Mesendoderm (in vitro differentiated cells): ENCODE measurements at regions not wholly inside any gene's neighbourhood (a gene's known extent, or its start where the extent isn't known, plus 50 kb on each side); places are given as distances from the start of the nearest gene placed in this dataset.
"Not testable (repeated sequence)": the region's sequence is repeated elsewhere in the genome, so short reads cannot be mapped to it uniquely, and the experiment has no call there.

Experiments used
- DNase-seq: peaks from one replicate; pipeline ENCODE4 v3.0.0; 2013
- H2AK5ac ChIP-seq: 2 replicates; pipeline ENCODE4 v1.6.1; 2013; ENCODE audit warnings: low read length, inconsistent platforms
- H2BK120ac ChIP-seq: 2 replicates; pipeline ENCODE4 v1.6.1; 2013; ENCODE audit warnings: low read depth, mild to moderate bottlenecking, low read length, moderate library complexity, mixed read lengths
- H2BK15ac ChIP-seq: replicated peaks from 2 replicates; pipeline ENCODE4 v1.6.1; 2013; ENCODE audit warnings: low read depth, mild to moderate bottlenecking, moderate library complexity
- H2BK5ac ChIP-seq: 2 replicates; pipeline ENCODE4 v1.6.1; 2013; ENCODE audit warnings: low read length, inconsistent platforms
- H3K18ac ChIP-seq: 2 replicates; pipeline ENCODE4 v1.6.1; 2013; ENCODE audit warnings: mild to moderate bottlenecking, low read length, mixed read lengths
- H3K23ac ChIP-seq: one replicate; pipeline ENCODE4 v1.6.1; 2013; ENCODE audit warnings: low read length
- H3K27ac ChIP-seq: 2 replicates; pipeline ENCODE4 v1.5.1; 2013; ENCODE audit warnings: low read depth, mild to moderate bottlenecking, inconsistent platforms, low read length, moderate library complexity
- H3K27me3 ChIP-seq: 2 replicates; pipeline ENCODE4 v1.6.1; 2013; ENCODE audit warnings: low read length, control low read depth, mild to moderate bottlenecking, inconsistent platforms; ENCODE audit not compliant: insufficient read depth, poor library complexity
- H3K36me3 ChIP-seq: 2 replicates; pipeline ENCODE4 v1.6.1; 2013; ENCODE audit warnings: low read length, inconsistent platforms; ENCODE audit not compliant: control insufficient read depth, insufficient read depth
- H3K4ac ChIP-seq: one replicate; pipeline ENCODE4 v1.6.1; 2013; ENCODE audit warnings: low read depth, mild to moderate bottlenecking, low read length, moderate library complexity
- H3K4me1 ChIP-seq: 2 replicates; pipeline ENCODE4 v1.6.1; 2013; ENCODE audit warnings: low read depth, low read length, inconsistent platforms; ENCODE audit not compliant: control insufficient read depth
- H3K4me2 ChIP-seq: 2 replicates; pipeline ENCODE4 v1.6.1; 2013; ENCODE audit warnings: low read length
- H3K4me3 ChIP-seq: 2 replicates; pipeline ENCODE4 v1.5.1; 2013; ENCODE audit warnings: mild to moderate bottlenecking, low read length
- H3K56ac ChIP-seq: one replicate; pipeline ENCODE4 v1.6.1; 2013; ENCODE audit warnings: low read length
- H3K79me1 ChIP-seq: 2 replicates; pipeline ENCODE4 v1.6.1; 2013; ENCODE audit warnings: low read length, inconsistent platforms
- H3K79me2 ChIP-seq: 2 replicates; pipeline ENCODE4 v1.6.1; 2013; ENCODE audit warnings: mild to moderate bottlenecking, low read length; ENCODE audit not compliant: control insufficient read depth, insufficient read depth
- H3K9ac ChIP-seq: 2 replicates; pipeline ENCODE4 v1.6.1; 2013; ENCODE audit warnings: low read length, inconsistent platforms
- H4K5ac ChIP-seq: one replicate; pipeline ENCODE4 v1.6.1; 2013; ENCODE audit warnings: low read length
- H4K8ac ChIP-seq: one replicate; pipeline ENCODE4 v1.6.1; 2013; ENCODE audit warnings: low read depth, mild to moderate bottlenecking, control low read depth, low read length, moderate library complexity
- WGBS: extraction: QIAGEN DNeasy Blood & Tissue Kit; methylation state at CpG from one replicate; pipeline ENCODE4 v1.1.7; 2013; ENCODE audit warnings: low lambda C conversion rate, missing lambda C conversion rate; ENCODE audit not compliant: insufficient coverage; ENCODE audit errors: extremely low coverage; 5-methylcytosine and 5-hydroxymethylcytosine counted together

DNA sequence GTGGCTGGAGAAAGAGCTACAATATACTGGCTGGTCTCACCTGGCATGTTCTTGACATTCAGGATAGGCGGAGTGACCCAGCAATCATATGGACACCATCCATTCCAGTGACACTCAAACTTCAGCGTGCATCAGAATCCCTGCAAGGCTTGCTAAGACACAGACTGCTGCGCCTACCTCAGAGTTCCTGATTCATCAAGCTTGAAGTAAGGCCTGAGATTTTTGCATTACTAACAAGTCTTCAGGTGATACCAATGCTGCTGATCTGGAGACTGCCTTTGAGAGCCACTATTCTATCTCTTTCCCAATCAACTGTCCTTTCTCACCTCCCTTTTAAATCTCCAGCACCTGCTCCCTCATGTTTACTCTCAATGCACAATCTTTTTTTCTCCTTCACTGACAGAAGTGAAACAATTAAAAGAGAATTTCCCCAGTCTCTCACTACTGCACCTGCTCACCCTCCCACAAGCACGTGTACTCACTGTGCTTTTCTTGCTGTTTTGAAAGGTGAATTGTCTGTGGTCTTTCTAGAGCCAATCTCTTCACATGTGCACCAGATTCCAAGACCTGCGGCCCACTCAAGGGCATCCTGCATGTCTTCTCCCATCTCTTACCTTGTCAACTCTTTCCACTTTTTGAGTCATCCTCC lies 519.2 kb downstream of the TTLL7 start:
- not testable (repeated sequence) for H3K23ac ChIP-seq, H2BK5ac ChIP-seq, H2AK5ac ChIP-seq, H3K4me2 ChIP-seq, H3K79me2 ChIP-seq, H3K18ac ChIP-seq, H2BK120ac ChIP-seq, H3K36me3 ChIP-seq, H4K5ac ChIP-seq, H3K56ac ChIP-seq, H2BK15ac ChIP-seq, H3K79me1 ChIP-seq, H3K4ac ChIP-seq, H3K27ac ChIP-seq, H3K4me3 ChIP-seq, DNase-seq, H4K8ac ChIP-seq, H3K9ac ChIP-seq, H3K4me1 ChIP-seq, H3K27me3 ChIP-seq
- no CpG with 5 or more reads among the region's 5 CpGs for WGBS

DNA sequence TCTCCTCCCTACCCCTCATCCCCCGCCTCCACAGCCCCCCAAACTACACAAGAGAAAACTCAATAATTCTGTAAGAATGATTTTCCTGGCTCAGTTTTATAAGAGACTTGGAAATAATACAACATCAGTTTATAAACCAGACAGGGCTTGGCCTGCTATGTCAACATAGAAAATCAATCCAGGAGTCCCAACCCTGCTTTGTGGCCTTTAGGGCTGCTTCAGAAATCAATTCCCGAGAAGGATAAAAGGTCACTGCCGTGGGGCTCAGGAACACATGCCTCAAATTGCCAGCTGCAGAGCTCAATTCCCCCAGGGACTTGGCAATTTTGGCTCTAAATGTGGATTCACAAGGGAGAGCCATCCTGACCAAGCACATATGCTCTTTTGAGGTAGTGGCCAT lies 520.8 kb downstream of the TTLL7 start:
- H3K4me1 ChIP-seq, DNase-seq, H3K4me2 ChIP-seq, H3K36me3 ChIP-seq, H3K79me1 ChIP-seq, H4K8ac ChIP-seq, H3K79me2 ChIP-seq, H3K27me3 ChIP-seq, H2BK15ac ChIP-seq, H3K18ac ChIP-seq, H3K4ac ChIP-seq, H3K56ac ChIP-seq, H3K9ac ChIP-seq, H3K4me3 ChIP-seq, H2BK120ac ChIP-seq, H2BK5ac ChIP-seq, H3K23ac ChIP-seq, H3K27ac ChIP-seq, H4K5ac ChIP-seq, H2AK5ac ChIP-seq: not testable (repeated sequence)
- no CpG with 5 or more reads among the region's 3 CpGs for WGBS

DNA sequence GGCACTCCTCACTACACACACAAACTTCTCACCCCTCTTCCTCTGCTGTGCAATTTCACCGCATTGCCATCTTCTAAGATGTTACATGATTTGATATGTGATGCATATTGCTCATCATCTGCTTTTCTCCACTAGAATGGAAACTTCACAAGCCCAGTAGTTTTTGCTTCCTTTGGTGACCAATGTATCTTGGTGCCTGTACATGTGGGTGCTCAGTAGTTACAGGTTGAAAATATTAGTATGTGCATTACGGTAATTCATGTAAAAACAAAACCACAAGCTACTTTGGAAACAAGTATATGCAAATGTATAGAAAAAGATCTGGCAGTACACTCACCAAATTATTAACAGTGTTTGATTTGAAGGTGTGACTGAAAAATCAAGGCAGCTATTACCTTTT lies 522.4 kb downstream of the TTLL7 start:
- H3K4me2 ChIP-seq, H3K56ac ChIP-seq, H2BK15ac ChIP-seq, H3K79me1 ChIP-seq, H2AK5ac ChIP-seq, H3K4me3 ChIP-seq, H3K9ac ChIP-seq, H3K36me3 ChIP-seq, H3K18ac ChIP-seq, H3K23ac ChIP-seq, H2BK5ac ChIP-seq, H3K4me1 ChIP-seq, H2BK120ac ChIP-seq, H3K79me2 ChIP-seq, H4K5ac ChIP-seq, DNase-seq, H3K27ac ChIP-seq, H3K27me3 ChIP-seq, H3K4ac ChIP-seq, H4K8ac ChIP-seq: not testable (repeated sequence)
- no CpG with 5 or more reads among the region's 2 CpGs for WGBS

DNA sequence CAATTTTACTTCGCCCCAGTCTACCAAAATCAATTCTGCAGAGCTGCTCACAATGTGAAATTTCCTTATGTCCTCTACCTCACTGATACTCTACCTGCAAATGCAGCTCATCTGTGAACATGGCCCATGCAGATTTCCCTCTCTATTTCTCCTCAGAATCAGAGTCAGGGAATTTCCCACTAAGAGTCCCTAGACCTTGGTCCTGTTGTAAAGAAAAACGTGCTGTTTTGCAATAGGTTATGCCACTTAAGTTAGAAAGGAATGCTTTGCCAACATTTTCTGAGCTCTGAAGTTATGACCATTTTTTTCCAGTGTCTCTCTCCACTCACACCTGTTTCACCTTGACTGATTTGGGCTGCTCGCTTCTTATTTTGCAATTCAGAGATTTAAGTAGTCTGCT lies 524.0 kb downstream of the TTLL7 start:
- H2BK15ac ChIP-seq, H3K27ac ChIP-seq: not testable (repeated sequence)

DNA sequence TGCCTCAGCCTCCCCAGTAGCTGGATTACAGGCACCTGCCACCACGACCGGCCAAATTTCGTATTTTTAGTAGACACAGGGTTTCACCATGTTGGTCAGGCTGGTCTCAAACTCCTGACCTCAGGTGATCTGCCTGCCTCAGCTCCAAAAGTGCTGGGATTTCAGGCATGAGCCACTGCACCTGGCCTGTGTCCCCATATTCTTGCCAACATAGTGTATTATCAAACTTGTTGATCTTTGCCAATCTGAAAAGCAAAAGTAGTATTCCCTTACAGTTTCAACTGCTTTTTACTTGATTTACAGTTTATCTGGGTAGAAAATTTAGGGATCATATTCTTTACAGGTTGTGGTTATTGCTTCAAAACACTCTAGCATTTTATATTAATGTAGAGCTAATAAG lies 524.9 kb downstream of the TTLL7 start:
- DNase-seq, H3K4me1 ChIP-seq, H3K79me1 ChIP-seq, H3K79me2 ChIP-seq, H3K36me3 ChIP-seq, H2BK120ac ChIP-seq, H3K4me2 ChIP-seq, H3K4me3 ChIP-seq, H2BK5ac ChIP-seq, H4K8ac ChIP-seq, H2BK15ac ChIP-seq, H3K27ac ChIP-seq, H3K9ac ChIP-seq, H3K4ac ChIP-seq, H3K27me3 ChIP-seq, H3K18ac ChIP-seq, H4K5ac ChIP-seq, H2AK5ac ChIP-seq, H3K23ac ChIP-seq, H3K56ac ChIP-seq: not testable (repeated sequence)
- no CpG with 5 or more reads among the region's 3 CpGs for WGBS

More for the DNA sequence above, 524.0 kb downstream of the TTLL7 start:
- not testable (repeated sequence) for H2BK120ac ChIP-seq, H3K56ac ChIP-seq, H2AK5ac ChIP-seq, H3K18ac ChIP-seq, H4K5ac ChIP-seq, H3K79me1 ChIP-seq, H3K79me2 ChIP-seq, H3K27me3 ChIP-seq, H3K23ac ChIP-seq, H3K4ac ChIP-seq, H3K4me3 ChIP-seq, H3K36me3 ChIP-seq, H4K8ac ChIP-seq, H3K9ac ChIP-seq, H3K4me1 ChIP-seq, H3K4me2 ChIP-seq, H2BK5ac ChIP-seq, DNase-seq
- no CpG with 5 or more reads among the region's 3 CpGs for WGBS

DNA sequence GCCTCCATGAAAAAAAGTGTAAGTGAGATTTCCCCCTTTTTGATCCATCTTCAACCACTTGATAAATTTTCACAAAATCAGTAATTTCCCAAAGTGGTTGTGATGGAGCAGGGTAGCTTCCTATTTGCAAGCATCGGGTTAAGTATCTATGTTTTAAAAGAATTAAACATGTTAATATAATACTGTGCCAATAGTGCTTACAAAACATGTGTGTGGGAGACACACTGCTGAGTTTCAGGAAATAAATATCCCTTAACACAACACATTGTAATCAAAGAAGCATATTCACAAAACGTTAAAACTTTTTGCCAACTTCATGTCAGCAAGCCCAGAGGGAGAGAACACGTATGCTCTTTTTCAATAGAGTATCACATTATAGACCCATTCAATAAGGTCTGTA lies 526.9 kb downstream of the TTLL7 start:
- not testable (repeated sequence) for H3K79me2 ChIP-seq, H3K4ac ChIP-seq, H3K4me2 ChIP-seq, H2BK5ac ChIP-seq, H4K5ac ChIP-seq, H3K79me1 ChIP-seq, H3K27me3 ChIP-seq, H3K4me3 ChIP-seq, H3K27ac ChIP-seq, H3K18ac ChIP-seq, H3K23ac ChIP-seq, H3K36me3 ChIP-seq, H3K56ac ChIP-seq, H2AK5ac ChIP-seq, DNase-seq, H2BK15ac ChIP-seq, H3K4me1 ChIP-seq, H2BK120ac ChIP-seq, H3K9ac ChIP-seq, H4K8ac ChIP-seq
- WGBS, result no CpG with 5 or more reads among the region's 3 CpGs
